Adrenal gland (tissue), 5 donors: ENCODE measurements at regions not wholly inside any gene's neighbourhood (a gene's known extent, or its start where the extent isn't known, plus 50 kb on each side); places are given as distances from the start of the nearest gene placed in this dataset.
"Not testable (repeated sequence)": the region's sequence is repeated elsewhere in the genome, so short reads cannot be mapped to it uniquely, and the experiment has no call there.

Experiments
- CTCF ChIP-seq, 6 experiments: fragments of 450-650 bp in 4 of 6; fragments of 200-600 bp in 2 of 6; sonication (generic) in 1 of 6; IDR thresholded peaks; 1 replicate in 5 of 6; 2 replicates in 1 of 6; pipeline versions ENCODE4 v1.5.1 to v1.8.0; 2016 to 2021; ENCODE audit warnings: antibody characterized with exemption in 6 of 6, mild to moderate bottlenecking in 2 of 6, moderate library complexity in 1 of 6
- POLR2A ChIP-seq, 2 donors: fragments of 450-650 bp; IDR thresholded peaks; one replicate each; pipeline ENCODE4 v1.6.1; 2017; ENCODE audit warnings: antibody characterized with exemption in 2 of 2, mild to moderate bottlenecking in 2 of 2, moderate library complexity in 1 of 2
- donor health status: DM: no; HTN: no; CAD: no.

GRCh38 chr5:176029445-176029844, 61.3 kb upstream of the THOC3 start:
- TF ChIP-seq CTCF, POLR2A (IDR thresholded peaks at IDR 0.05): not testable (repeated sequence)
